ENCODE measurements at regions not wholly inside any gene's neighbourhood (a gene's known extent, or its start where the extent isn't known, plus 50 kb on each side); places are given as distances from the start of the nearest gene placed in this dataset.
"Not testable (repeated sequence)": the region's sequence is repeated elsewhere in the genome, so short reads cannot be mapped to it uniquely, and the experiment has no call there.

- peak; percentile 23 for DNase-seq
These were observed 268.4 kb downstream of the FAM170A start for GRCh38 chr5:119897537-119898370.

- DNase-seq = no peak
These were observed 270.6 kb downstream of the FAM170A start for GRCh38 chr5:119899981-119900380.

- DNase-seq = no peak
These were observed 273.2 kb downstream of the FAM170A start for GRCh38 chr5:119902593-119902992.

- peak; percentile 93 for DNase-seq
These were observed 284.1 kb downstream of the FAM170A start for GRCh38 chr5:119913425-119913824.

GRCh38 chr5:119919279-119919678 is 289.9 kb downstream of the FAM170A start:
- DNase-seq = no peak

- no peak for DNase-seq
These were observed 296.9 kb downstream of the FAM170A start for GRCh38 chr5:119926301-119926700.

- peak; percentile 89 for DNase-seq
These were observed 299.6 kb downstream of the FAM170A start for GRCh38 chr5:119928974-119929373.

- peak; percentile 71 for DNase-seq
These were observed 301.1 kb downstream of the FAM170A start for GRCh38 chr5:119930490-119930889.

GRCh38 chr5:119943148-119943547 is 313.8 kb downstream of the FAM170A start:
- DNase-seq = peak; percentile 9

- DNase-seq = no peak
These were observed 316.3 kb downstream of the FAM170A start for GRCh38 chr5:119945691-119946090.

GRCh38 chr5:119948162-119948561 is 318.8 kb downstream of the FAM170A start:
- no peak for DNase-seq

GRCh38 chr5:119949426-119949999 is 320.2 kb downstream of the FAM170A start:
- no peak for DNase-seq

- peak; percentile 49 for DNase-seq
These were observed 322.1 kb downstream of the FAM170A start for GRCh38 chr5:119951330-119951934.

- no peak for DNase-seq
These were observed 324.1 kb downstream of the FAM170A start for GRCh38 chr5:119953474-119953873.

GRCh38 chr5:119954106-119954505 is 324.7 kb downstream of the FAM170A start:
- DNase-seq = no peak

GRCh38 chr5:119961993-119962392 is 332.6 kb downstream of the FAM170A start:
- DNase-seq = no peak

- DNase-seq = no peak
These were observed 336.7 kb downstream of the FAM170A start for GRCh38 chr5:119966028-119966427.

GRCh38 chr5:119968690-119969089 is 339.3 kb downstream of the FAM170A start:
- DNase-seq = no peak

GRCh38 chr5:119987077-119987476 is 357.7 kb downstream of the FAM170A start:
- not testable (repeated sequence) for DNase-seq

- DNase-seq = no peak
These were observed 362.3 kb downstream of the FAM170A start for GRCh38 chr5:119991625-119992024.

GRCh38 chr5:119996128-119996527 is 366.8 kb downstream of the FAM170A start:
- no peak for DNase-seq

- DNase-seq = peak; percentile 89
These were observed 378.2 kb downstream of the FAM170A start for GRCh38 chr5:120007598-120007997.

GRCh38 chr5:120012431-120012830 is 383.1 kb downstream of the FAM170A start:
- DNase-seq = no peak

- DNase-seq = no peak
These were observed 385.2 kb downstream of the FAM170A start for GRCh38 chr5:120014535-120014934.

Data from NCI-H69 (cell line).